SK-N-SH (cell line): ENCODE measurements at regions not wholly inside any gene's neighbourhood (a gene's known extent, or its start where the extent isn't known, plus 50 kb on each side); places are given as distances from the start of the nearest gene placed in this dataset.

Source experiments
- CTCF ChIA-PET: fragments of 300-600, 350-600 bp; formaldehyde crosslinking; extraction: SDS; loops from one replicate; lab custom pipeline; 2021; lab: Yijun Ruan, JAX
- POLR2A ChIA-PET: fragments of 350-600 bp; sonication (Branson Sonifier 250); formaldehyde crosslinking; extraction: SDS; loops from one replicate; lab custom pipeline; 2020; ENCODE audit warnings: antibody characterized with exemption, inconsistent platforms; lab: Yijun Ruan, JAX
- DNase-seq: peaks from one replicate; pipeline ENCODE4 v3.0.0; 2012
- H2AFZ ChIP-seq: fragments of 200-600 bp; sonication (generic); 2 replicates; pipeline ENCODE4 v1.8.1; 2016; ENCODE audit warnings: antibody characterized with exemption, mild to moderate bottlenecking, low read depth
- H3F3A ChIP-seq: fragments of 200-600 bp; sonication (generic); replicated peaks from 2 replicates; pipeline ENCODE3; 2016; ENCODE audit warnings: antibody characterized with exemption, mild to moderate bottlenecking; ENCODE audit not compliant: insufficient read depth
- H3K27ac ChIP-seq, 2 experiments: fragments of 200-500 bp in 1 of 2; fragments of 200-600 bp in 1 of 2; sonication (Bioruptor generic) in 1 of 2; sonication (generic), shearing (Covaris generic) in 1 of 2; 2 replicates each; pipeline versions ENCODE4 v1.5.1 to v1.6.1; 2014 to 2016; ENCODE audit warnings: low read depth in 2 of 2, inconsistent platforms in 1 of 2, low read length in 1 of 2, mild to moderate bottlenecking in 1 of 2, mixed read lengths in 1 of 2
- H3K27me3 ChIP-seq: fragments of 200-600 bp; sonication (generic), shearing (Covaris generic); 2 replicates; pipeline ENCODE4 v1.6.1; 2016; ENCODE audit warnings: mixed run types; ENCODE audit not compliant: insufficient read depth
- H3K36me3 ChIP-seq, 2 experiments: fragments of 200-500 bp in 1 of 2; fragments of 200-600 bp in 1 of 2; sonication (Bioruptor generic) in 1 of 2; sonication (generic) in 1 of 2; replicated peaks in 1 of 2; 2 replicates each; pipeline versions ENCODE3 to v1.5.1; 2014 to 2016; ENCODE audit warnings: low read length in 1 of 2, mild to moderate bottlenecking in 1 of 2; ENCODE audit not compliant: insufficient read depth in 2 of 2, control insufficient read depth in 1 of 2
- H3K4me1 ChIP-seq, 2 experiments: fragments of 200-500 bp in 1 of 2; fragments of 200-600 bp in 1 of 2; sonication (Bioruptor generic) in 1 of 2; sonication (generic), shearing (Covaris generic) in 1 of 2; 2 replicates each; pipeline versions ENCODE4 v1.5.1 to v1.6.1; 2014 to 2016; ENCODE audit warnings: low read depth in 1 of 2, low read length in 1 of 2, mixed run types in 1 of 2; ENCODE audit not compliant: insufficient read depth in 2 of 2, control insufficient read depth in 1 of 2
- H3K4me2 ChIP-seq: fragments of 200-600 bp; sonication (generic), shearing (Covaris generic); 2 replicates; pipeline ENCODE4 v1.6.1; 2017; ENCODE audit warnings: mixed run types
- H3K4me3 ChIP-seq, 2 experiments: fragments of 200-500 bp in 1 of 2; fragments of 200-600 bp in 1 of 2; sonication (Bioruptor generic) in 1 of 2; sonication (generic), shearing (Covaris generic) in 1 of 2; 2 replicates each; pipeline versions ENCODE4 v1.5.1 to v1.8.1; 2014 to 2016; ENCODE audit warnings: low read depth in 2 of 2, inconsistent platforms in 1 of 2, low read length in 1 of 2, mild to moderate bottlenecking in 1 of 2, mixed read lengths in 1 of 2, moderate library complexity in 1 of 2
- H3K79me2 ChIP-seq: fragments of 200-600 bp; sonication (generic); 2 replicates; pipeline ENCODE4 v1.8.1; 2017; ENCODE audit warnings: mild to moderate bottlenecking; ENCODE audit not compliant: insufficient read depth
- H3K9ac ChIP-seq: fragments of 200-600 bp; sonication (generic); 2 replicates; pipeline ENCODE4 v1.6.1; 2017; ENCODE audit warnings: mixed run types
- H3K9me2 ChIP-seq: fragments of 200-600 bp; sonication (generic); 2 replicates; pipeline ENCODE4 v1.6.1; 2017; ENCODE audit warnings: mixed run types
- H3K9me3 ChIP-seq: fragments of 200-600 bp; sonication (generic); 2 replicates; pipeline ENCODE4 v1.6.1; 2017; ENCODE audit warnings: mixed run types, mild to moderate bottlenecking, moderate library complexity
- H4K20me1 ChIP-seq: fragments of 200-600 bp; sonication (generic); 2 replicates; pipeline ENCODE4 v1.6.1; 2017; ENCODE audit warnings: mild to moderate bottlenecking, mixed run types; ENCODE audit not compliant: insufficient read depth
- CHD2 ChIP-seq: fragments of 150-350 bp; IDR thresholded peaks from 2 replicates; pipeline ENCODE4 v1.6.1; 2018; ENCODE audit warnings: low read length; ENCODE audit not compliant: partially characterized antibody
- EP300 ChIP-seq, 2 experiments: IDR thresholded peaks; 2 replicates each; pipeline versions ENCODE4 v1.4.0 to v1.6.1; 2012; ENCODE audit warnings: borderline replicate concordance in 1 of 2, low read depth in 1 of 2, low read length in 1 of 2
- EZH2phosphoT487 ChIP-seq: fragments of 200-600 bp; sonication (generic); IDR thresholded peaks from 2 replicates; pipeline ENCODE4 v1.6.1; 2017; ENCODE audit warnings: low read depth, mixed run types, mild to moderate bottlenecking, antibody characterized with exemption, moderate library complexity, borderline replicate concordance
- FOXJ3 ChIP-seq: sonication (generic); formaldehyde crosslinking; IDR thresholded peaks from 2 replicates; pipeline ENCODE4 v1.5.1; 2020; ENCODE audit warnings: mild to moderate bottlenecking, missing genetic modification reagents
- GABPA ChIP-seq: IDR thresholded peaks from 2 replicates; pipeline ENCODE4 v1.4.0; 2012; ENCODE audit warnings: low read depth, mild to moderate bottlenecking
- MEF2A ChIP-seq: IDR thresholded peaks from 2 replicates; pipeline ENCODE4 v1.4.0; 2012; ENCODE audit warnings: low read depth, borderline replicate concordance
- NFIC ChIP-seq: IDR thresholded peaks from 2 replicates; pipeline ENCODE4 v1.4.0; 2012; ENCODE audit warnings: borderline replicate concordance
- NRF1 ChIP-seq: IDR thresholded peaks from 2 replicates; pipeline ENCODE4 v1.6.1; 2012; ENCODE audit warnings: low read depth, mild to moderate bottlenecking, low read length
- RCOR1 ChIP-seq: fragments of 150-350 bp; IDR thresholded peaks from 2 replicates; pipeline ENCODE4 v1.6.1; 2017; ENCODE audit warnings: antibody characterized with exemption, low read length
- RFX5 ChIP-seq: IDR thresholded peaks from 2 replicates; pipeline ENCODE4 v1.6.1; 2012; ENCODE audit warnings: mild to moderate bottlenecking, improper control_type of control experiment, low read length
- SIN3A ChIP-seq: IDR thresholded peaks from 2 replicates; pipeline ENCODE4 v1.6.1; 2012; ENCODE audit warnings: low read depth, mild to moderate bottlenecking, low read length, moderate library complexity, borderline replicate concordance
- TAF1 ChIP-seq: IDR thresholded peaks from 2 replicates; pipeline ENCODE4 v1.6.1; 2012; ENCODE audit warnings: low read depth, mild to moderate bottlenecking, low read length, moderate library complexity, borderline replicate concordance
- TCF12 ChIP-seq: IDR thresholded peaks from 2 replicates; pipeline ENCODE4 v1.4.0; 2012
- WGBS: methylation state at CpG from one replicate; pipeline ENCODE4 v1.1.6; 2017; ENCODE audit warnings: low lambda C conversion rate; 5-methylcytosine and 5-hydroxymethylcytosine counted together
- TF ChIP-seq, protein P1 (sequence below): IDR thresholded peaks from 2 replicates; pipeline ENCODE4 v1.4.0; 2012; ENCODE audit warnings: low read depth, borderline replicate concordance
- TF ChIP-seq, protein P2 (sequence below): fragments of 150-350 bp; IDR thresholded peaks from 2 replicates; pipeline ENCODE4 v1.6.1; 2017; ENCODE audit warnings: antibody characterized with exemption, low read length, low read depth, borderline replicate concordance
- TF ChIP-seq, protein P3 (sequence below): IDR thresholded peaks from 2 replicates; pipeline ENCODE4 v1.4.0; 2012; ENCODE audit warnings: low read depth, borderline replicate concordance

DNA sequence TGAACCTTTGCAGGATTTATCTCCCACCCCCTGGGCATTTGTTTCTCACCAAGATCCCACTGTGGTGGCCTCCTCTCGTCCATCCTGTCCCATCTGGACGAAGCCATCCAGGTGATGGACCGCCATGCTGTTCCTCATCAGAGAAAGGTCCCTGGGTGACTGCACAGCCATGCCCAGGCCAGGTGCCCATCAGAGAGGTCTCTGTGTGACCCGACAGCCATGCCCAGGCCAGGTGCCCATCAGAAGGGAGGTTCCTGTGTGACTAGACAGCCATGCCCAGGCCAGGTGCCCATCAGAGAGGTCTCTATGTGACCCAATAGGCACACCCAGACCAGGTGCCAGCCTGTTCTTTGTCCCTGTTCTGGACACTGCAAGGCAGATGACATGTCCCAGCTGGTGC is 360.9 kb upstream of the SALL3 start:
- Histone ChIP-seq H3K9me2 (no peaks in the 10 kb centered on the region), H4K20me1 (no peaks in the 10 kb centered on the region), H3K9me3 (no peaks in the 10 kb centered on the region), H3K4me1 (no peaks in the 10 kb centered on the region), H3F3A (no peaks in the 10 kb centered on the region), H2AFZ (no peak overlapping the region), H3K4me2 (no peak overlapping the region), H3K79me2 (no peaks in the 10 kb centered on the region), H3K36me3 (no peaks in the 10 kb centered on the region), H3K27ac (no peak overlapping the region), H3K9ac (no peak overlapping the region), H3K4me3 (no peak overlapping the region), H3K27me3 (no peaks in the 10 kb centered on the region)
- no peak for DNase-seq
- 3% methylated on average over 4 of the region's 4 CpGs for WGBS
- POLR2A ChIA-PET = no interaction called here
- TF ChIP-seq EZH2phosphoT487 (no peak), RCOR1 (no peak)
- CTCF ChIA-PET = no interaction called here

DNA sequence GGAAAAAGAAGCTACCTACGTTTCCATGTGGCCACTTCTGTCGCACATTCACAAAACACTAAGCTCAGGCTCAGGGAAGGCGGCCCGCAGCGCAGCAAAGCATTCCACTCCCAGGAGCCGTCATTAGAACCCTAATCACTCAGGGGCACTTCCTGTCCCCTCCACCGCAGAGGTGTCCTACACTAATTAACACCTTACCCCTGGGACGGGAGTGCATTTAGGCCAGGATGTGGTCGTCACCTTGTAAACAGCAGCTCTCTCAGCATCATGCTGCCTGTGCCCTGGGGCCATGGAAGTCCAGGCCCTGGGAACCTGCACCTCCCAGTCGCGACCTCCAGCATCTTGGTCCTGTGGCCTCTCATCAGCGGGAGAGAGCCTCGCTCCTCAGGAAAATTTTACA is 359.8 kb upstream of the SALL3 start:
- H3K4me3 ChIP-seq = no peak overlapping the region
- CTCF ChIA-PET = no interaction called here
- POLR2A ChIA-PET = no interaction called here
- no peaks in the 10 kb centered on the region for H3K79me2 ChIP-seq
- H3K9me3 ChIP-seq = no peaks in the 10 kb centered on the region
- no peaks in the 10 kb centered on the region for H4K20me1 ChIP-seq
- H3K27me3 ChIP-seq = no peaks in the 10 kb centered on the region
- H3K9ac ChIP-seq = no peak overlapping the region
- H3K9me2 ChIP-seq = no peaks in the 10 kb centered on the region
- no peak overlapping the region for H3K27ac ChIP-seq
- no peak overlapping the region for H3K4me2 ChIP-seq
- DNase-seq = no peak
- TF ChIP-seq MEF2A (no peak), NRF1 (no peak), TAF1 (no peak), TCF12 (no peak), FOXJ3 (CRISPR knock-in tag) (no peak), EP300 (IDR thresholded peaks at IDR 0.05; ENCODE audit: borderline replicate concordance in 1 of 2, low read depth in 1 of 2, low read length in 1 of 2) (no peak), CHD2 (no peak)
- TF ChIP-seq, protein P1, sequence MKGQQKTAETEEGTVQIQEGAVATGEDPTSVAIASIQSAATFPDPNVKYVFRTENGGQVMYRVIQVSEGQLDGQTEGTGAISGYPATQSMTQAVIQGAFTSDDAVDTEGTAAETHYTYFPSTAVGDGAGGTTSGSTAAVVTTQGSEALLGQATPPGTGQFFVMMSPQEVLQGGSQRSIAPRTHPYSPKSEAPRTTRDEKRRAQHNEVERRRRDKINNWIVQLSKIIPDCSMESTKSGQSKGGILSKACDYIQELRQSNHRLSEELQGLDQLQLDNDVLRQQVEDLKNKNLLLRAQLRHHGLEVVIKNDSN = no peak
- TF ChIP-seq, protein P2, sequence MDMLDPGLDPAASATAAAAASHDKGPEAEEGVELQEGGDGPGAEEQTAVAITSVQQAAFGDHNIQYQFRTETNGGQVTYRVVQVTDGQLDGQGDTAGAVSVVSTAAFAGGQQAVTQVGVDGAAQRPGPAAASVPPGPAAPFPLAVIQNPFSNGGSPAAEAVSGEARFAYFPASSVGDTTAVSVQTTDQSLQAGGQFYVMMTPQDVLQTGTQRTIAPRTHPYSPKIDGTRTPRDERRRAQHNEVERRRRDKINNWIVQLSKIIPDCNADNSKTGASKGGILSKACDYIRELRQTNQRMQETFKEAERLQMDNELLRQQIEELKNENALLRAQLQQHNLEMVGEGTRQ = no peak
- TF ChIP-seq, all 33 proteins: peak for 0
- Histone ChIP-seq H2AFZ (no peak overlapping the region), H3K36me3 (no peaks in the 10 kb centered on the region), H3K4me1 (no peaks in the 10 kb centered on the region), H3F3A (no peaks in the 10 kb centered on the region)
- 6% methylated on average over 12 of the region's 13 CpGs for WGBS

GRCh38 chr18:78620326-78620725 is 359.3 kb upstream of the SALL3 start:
- Histone ChIP-seq H3K4me1 (no peaks in the 10 kb centered on the region), H3K9ac (no peak overlapping the region), H3F3A (no peaks in the 10 kb centered on the region), H3K9me3 (no peaks in the 10 kb centered on the region), H3K27ac (no peak overlapping the region), H3K27me3 (no peaks in the 10 kb centered on the region), H2AFZ (no peak overlapping the region), H3K36me3 (no peaks in the 10 kb centered on the region), H3K4me2 (no peak overlapping the region), H3K79me2 (no peaks in the 10 kb centered on the region), H3K9me2 (no peaks in the 10 kb centered on the region), H3K4me3 (no peak overlapping the region), H4K20me1 (no peaks in the 10 kb centered on the region)
- ChIA-PET POLR2A (no interaction called here), CTCF (no interaction called here)
- WGBS = 5% methylated on average over 6 of the region's 6 CpGs
- DNase-seq = no peak
- TF ChIP-seq NFIC = no peak
- no peak for TF ChIP-seq SIN3A
- TF ChIP-seq GABPA = no peak
- TF ChIP-seq RFX5 = no peak
- TF ChIP-seq, protein P3, sequence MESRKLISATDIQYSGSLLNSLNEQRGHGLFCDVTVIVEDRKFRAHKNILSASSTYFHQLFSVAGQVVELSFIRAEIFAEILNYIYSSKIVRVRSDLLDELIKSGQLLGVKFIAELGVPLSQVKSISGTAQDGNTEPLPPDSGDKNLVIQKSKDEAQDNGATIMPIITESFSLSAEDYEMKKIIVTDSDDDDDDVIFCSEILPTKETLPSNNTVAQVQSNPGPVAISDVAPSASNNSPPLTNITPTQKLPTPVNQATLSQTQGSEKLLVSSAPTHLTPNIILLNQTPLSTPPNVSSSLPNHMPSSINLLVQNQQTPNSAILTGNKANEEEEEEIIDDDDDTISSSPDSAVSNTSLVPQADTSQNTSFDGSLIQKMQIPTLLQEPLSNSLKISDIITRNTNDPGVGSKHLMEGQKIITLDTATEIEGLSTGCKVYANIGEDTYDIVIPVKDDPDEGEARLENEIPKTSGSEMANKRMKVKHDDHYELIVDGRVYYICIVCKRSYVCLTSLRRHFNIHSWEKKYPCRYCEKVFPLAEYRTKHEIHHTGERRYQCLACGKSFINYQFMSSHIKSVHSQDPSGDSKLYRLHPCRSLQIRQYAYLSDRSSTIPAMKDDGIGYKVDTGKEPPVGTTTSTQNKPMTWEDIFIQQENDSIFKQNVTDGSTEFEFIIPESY = no peak
- TF ChIP-seq FOXJ3 (CRISPR knock-in tag) = no peak
